ENCODE measurements at regions not wholly inside any gene's neighbourhood (a gene's known extent, or its start where the extent isn't known, plus 50 kb on each side); places are given as distances from the start of the nearest gene placed in this dataset.

- WGBS, 5 donors: 84 to 93% (median 85%) methylated on average over 4 of the region's 4 CpGs
- no peak for TF ChIP-seq POLR2A (IDR thresholded peaks at IDR 0.05)
- no peak for TF ChIP-seq CTCF (IDR thresholded peaks at IDR 0.05 in 8 of 11, conservative IDR thresholded peaks at IDR 0.05 in 3 of 11)
- no peak for TF ChIP-seq POLR2AphosphoS5 (IDR thresholded peaks at IDR 0.05)
- Histone ChIP-seq H3K4me1 (peaks cover 0 to 9% (median 0%) of the 10 kb centered on the region in 6 donors), H3K9me3 (peaks cover 0 to 15% (median 7%) of the 10 kb centered on the region in 8 donors), H3K27ac (no peak overlapping the region), H3K36me3 (no peaks in the 10 kb centered on the region), H3K27me3 (replicated peaks in 1 of 7) (no peaks in the 10 kb centered on the region), H3K4me3 (no peak overlapping the region)
- no peak for DNase-seq
- intact Hi-C loops (cut with DNase I; ENCODE audit: low total_unique reads): no loop called here
These were observed 182.2 kb upstream of the NUDT4 start for GRCh38 chr12:93195511-93195910.

GRCh38 chr12:93197067-93197593 is 180.6 kb upstream of the NUDT4 start:
- Histone ChIP-seq H3K4me3 (no peak overlapping the region), H3K36me3 (no peaks in the 10 kb centered on the region), H3K27me3 (replicated peaks in 1 of 7) (no peaks in the 10 kb centered on the region), H3K27ac (no peak overlapping the region), H3K9me3 (peaks cover 0 to 15% (median 7%) of the 10 kb centered on the region in 8 donors), H3K4me1 (peaks cover 0 to 9% (median 0%) of the 10 kb centered on the region in 6 donors)
- 67 to 88% (median 82%) methylated on average over 1 of the region's 1 CpG for WGBS, 5 donors
- no peak for DNase-seq
- TF ChIP-seq CTCF (IDR thresholded peaks at IDR 0.05 in 8 of 11, conservative IDR thresholded peaks at IDR 0.05 in 3 of 11): no peak
- no peak for TF ChIP-seq POLR2A (IDR thresholded peaks at IDR 0.05)
- no peak for TF ChIP-seq POLR2AphosphoS5 (IDR thresholded peaks at IDR 0.05)
- intact Hi-C loops (cut with DNase I; ENCODE audit: low total_unique reads): no loop called here

GRCh38 chr12:93198086-93198485 is 179.6 kb upstream of the NUDT4 start:
- peaks cover 0 to 10% (median 3%) of the 10 kb centered on the region in 8 donors for H3K9me3 ChIP-seq
- no peaks in the 10 kb centered on the region for H3K36me3 ChIP-seq
- 56 to 83% (median 77%) methylated on average over 4 of the region's 4 CpGs for WGBS, 5 donors
- no peaks in the 10 kb centered on the region for H3K27me3 ChIP-seq (replicated peaks in 1 of 7)
- no peak for DNase-seq
- intact Hi-C loops (cut with DNase I; ENCODE audit: low total_unique reads): no loop called here
- H3K4me1 ChIP-seq: peaks cover 0 to 9% (median 0%) of the 10 kb centered on the region in 6 donors
- no peak for TF ChIP-seq CTCF (IDR thresholded peaks at IDR 0.05 in 8 of 11, conservative IDR thresholded peaks at IDR 0.05 in 3 of 11)
- TF ChIP-seq POLR2AphosphoS5 (IDR thresholded peaks at IDR 0.05): no peak
- TF ChIP-seq POLR2A (IDR thresholded peaks at IDR 0.05): no peak
- H3K27ac ChIP-seq: no peak overlapping the region
- H3K4me3 ChIP-seq: no peak overlapping the region

- 66 to 76% (median 71%) methylated on average over 2 of the region's 2 CpGs for WGBS, 5 donors
- intact Hi-C loops (cut with DNase I; ENCODE audit: low total_unique reads): no loop called here
- Histone ChIP-seq H3K9me3 (no peaks in the 10 kb centered on the region), H3K4me3 (no peak overlapping the region), H3K27ac (no peak overlapping the region), H3K36me3 (no peaks in the 10 kb centered on the region), H3K4me1 (peaks cover 0 to 9% (median 0%) of the 10 kb centered on the region in 6 donors), H3K27me3 (replicated peaks in 1 of 7) (no peaks in the 10 kb centered on the region)
- TF ChIP-seq POLR2AphosphoS5 (IDR thresholded peaks at IDR 0.05) (no peak), POLR2A (IDR thresholded peaks at IDR 0.05) (no peak), CTCF (IDR thresholded peaks at IDR 0.05 in 8 of 11, conservative IDR thresholded peaks at IDR 0.05 in 3 of 11) (no peak)
- no peak for DNase-seq
These were observed 177.9 kb upstream of the NUDT4 start for GRCh38 chr12:93199831-93200236.

All from spleen (tissue), 11 donors.